Prostate gland (tissue), 2 donors: ENCODE measurements at regions not wholly inside any gene's neighbourhood (a gene's known extent, or its start where the extent isn't known, plus 50 kb on each side); places are given as distances from the start of the nearest gene placed in this dataset.

ENCODE experiments used
- CTCF ChIP-seq, 4 experiments: fragments of 200-600 bp in 2 of 4; fragments of 450-650 bp in 2 of 4; sonication (generic) in 2 of 4; IDR thresholded peaks; 1 replicate in 3 of 4; 2 replicates in 1 of 4; pipeline ENCODE4 v1.5.1; 2016 to 2019; ENCODE audit warnings: antibody characterized with exemption in 4 of 4, mild to moderate bottlenecking in 2 of 4, moderate library complexity in 2 of 4
- POLR2A ChIP-seq: fragments of 450-650 bp; IDR thresholded peaks from one replicate; pipeline ENCODE4 v1.6.1; 2016; ENCODE audit warnings: antibody characterized with exemption, mild to moderate bottlenecking
- POLR2AphosphoS5 ChIP-seq: sonication (generic); formaldehyde crosslinking; IDR thresholded peaks from one replicate; pipeline ENCODE4 v1.6.1; 2017; ENCODE audit warnings: antibody characterized with exemption

DNA sequence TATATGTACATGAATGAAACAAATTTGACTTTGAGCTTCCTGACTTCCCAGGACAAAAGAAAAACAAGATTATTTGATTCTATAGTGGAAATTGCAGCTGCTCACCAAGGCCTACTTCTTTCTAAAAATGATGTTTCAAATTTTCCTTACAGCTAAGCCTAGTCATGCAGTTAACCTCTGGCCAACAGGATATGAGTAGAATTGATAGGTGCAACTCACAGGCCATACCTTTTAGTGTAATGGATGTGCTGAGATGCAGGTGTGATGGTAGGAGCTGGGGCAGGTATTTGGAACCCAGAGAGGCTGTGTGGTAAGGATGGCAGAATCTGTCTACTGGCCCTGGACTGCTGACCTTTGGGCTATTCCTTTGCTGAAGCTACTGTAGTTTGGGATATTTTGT lies 230.9 kb upstream of the PREP start:
- TF ChIP-seq POLR2A (no peak), POLR2AphosphoS5 (no peak), CTCF (IDR thresholded peaks at IDR 0.05) (no peak)
